Trophoblast cell (in vitro differentiated cells and primary cell): ENCODE measurements at regions not wholly inside any gene's neighbourhood (a gene's known extent, or its start where the extent isn't known, plus 50 kb on each side); places are given as distances from the start of the nearest gene placed in this dataset.
"Not testable (repeated sequence)": the region's sequence is repeated elsewhere in the genome, so short reads cannot be mapped to it uniquely, and the experiment has no call there.

Experiments used
- DNase-seq, 2 donors: peaks; one replicate each; pipeline ENCODE4 v3.0.0-alpha.2; 2016
- H2AFZ ChIP-seq: 2 replicates; pipeline ENCODE4 v1.6.1; 2013; ENCODE audit warnings: low read length, moderate library complexity, mild to moderate bottlenecking; ENCODE audit not compliant: insufficient read depth, poor library complexity
- H2AK5ac ChIP-seq: 2 replicates; pipeline ENCODE4 v1.6.1; 2013; ENCODE audit warnings: mild to moderate bottlenecking, low read length
- H2BK120ac ChIP-seq: 2 replicates; pipeline ENCODE4 v1.6.1; 2013; ENCODE audit warnings: low read length, mild to moderate bottlenecking, moderate library complexity; ENCODE audit not compliant: insufficient read depth, poor library complexity
- H2BK12ac ChIP-seq: 2 replicates; pipeline ENCODE4 v1.6.1; 2013; ENCODE audit warnings: mild to moderate bottlenecking, low read length, moderate library complexity
- H2BK5ac ChIP-seq: 2 replicates; pipeline ENCODE4 v1.6.1; 2013; ENCODE audit warnings: low read length, low read depth, moderate library complexity, mild to moderate bottlenecking; ENCODE audit not compliant: poor library complexity
- H3K14ac ChIP-seq: 2 replicates; pipeline ENCODE4 v1.6.1; 2013; ENCODE audit warnings: mild to moderate bottlenecking, low read length
- H3K18ac ChIP-seq: 2 replicates; pipeline ENCODE4 v1.6.1; 2013; ENCODE audit warnings: mild to moderate bottlenecking, low read length
- H3K23ac ChIP-seq: 2 replicates; pipeline ENCODE4 v1.6.1; 2013; ENCODE audit warnings: low read length
- H3K27ac ChIP-seq: 2 replicates; pipeline ENCODE4 v1.5.1; 2013; ENCODE audit warnings: low read depth, mild to moderate bottlenecking, inconsistent platforms, low read length, moderate library complexity
- H3K27me3 ChIP-seq: 2 replicates; pipeline ENCODE4 v1.6.1; 2013; ENCODE audit warnings: inconsistent platforms, mild to moderate bottlenecking, low read length, moderate library complexity; ENCODE audit not compliant: insufficient read depth
- H3K36me3 ChIP-seq, 2 experiments: 1 replicate in 1 of 2; 2 replicates in 1 of 2; pipeline ENCODE4 v1.6.1; 2013; ENCODE audit warnings: low read length in 2 of 2, mild to moderate bottlenecking in 2 of 2, moderate library complexity in 1 of 2; ENCODE audit not compliant: insufficient read depth in 2 of 2, control insufficient read depth in 1 of 2
- H3K4ac ChIP-seq: 2 replicates; pipeline ENCODE4 v1.6.1; 2013; ENCODE audit warnings: low read depth, mild to moderate bottlenecking, low read length, moderate library complexity
- H3K4me1 ChIP-seq, 2 experiments: 1 replicate in 1 of 2; 2 replicates in 1 of 2; pipeline ENCODE4 v1.6.1; 2013; ENCODE audit warnings: low read length in 2 of 2, mild to moderate bottlenecking in 2 of 2, moderate library complexity in 1 of 2; ENCODE audit not compliant: insufficient read depth in 2 of 2, control insufficient read depth in 1 of 2
- H3K4me2 ChIP-seq: 2 replicates; pipeline ENCODE4 v1.6.1; 2013; ENCODE audit warnings: inconsistent platforms, mild to moderate bottlenecking, low read length, moderate library complexity
- H3K4me3 ChIP-seq: 2 replicates; pipeline ENCODE4 v1.5.1; 2013; ENCODE audit warnings: mild to moderate bottlenecking, low read depth, low read length, inconsistent platforms
- H3K79me1 ChIP-seq: one replicate; pipeline ENCODE4 v1.6.1; 2013; ENCODE audit warnings: low read length
- H3K79me2 ChIP-seq: 2 replicates; pipeline ENCODE4 v1.6.1; 2013; ENCODE audit warnings: low read length, mild to moderate bottlenecking; ENCODE audit not compliant: control insufficient read depth, insufficient read depth, poor library complexity
- H3K9ac ChIP-seq: 2 replicates; pipeline ENCODE4 v1.6.1; 2013; ENCODE audit warnings: mild to moderate bottlenecking, low read length
- H3K9me3 ChIP-seq: 2 replicates; pipeline ENCODE4 v1.6.1; 2013; ENCODE audit warnings: low read depth, mild to moderate bottlenecking, control low read depth, inconsistent platforms, low read length; ENCODE audit not compliant: insufficient read depth
- H4K12ac ChIP-seq: 2 replicates; pipeline ENCODE4 v1.6.1; 2013; ENCODE audit warnings: low read depth, mild to moderate bottlenecking, low read length, moderate library complexity
- H4K8ac ChIP-seq: 2 replicates; pipeline ENCODE4 v1.6.1; 2013; ENCODE audit warnings: low read depth, mild to moderate bottlenecking, low read length, moderate library complexity
- H4K91ac ChIP-seq: one replicate; pipeline ENCODE4 v1.6.1; 2013; ENCODE audit warnings: low read depth, mild to moderate bottlenecking, low read length, moderate library complexity
- WGBS: extraction: QIAGEN DNeasy Blood & Tissue Kit; methylation state at CpG from one replicate; pipeline ENCODE4 v1.1.7; 2013; ENCODE audit warnings: missing lambda C conversion rate; ENCODE audit not compliant: insufficient read length, insufficient coverage; ENCODE audit errors: extremely low coverage; 5-methylcytosine and 5-hydroxymethylcytosine counted together

DNA sequence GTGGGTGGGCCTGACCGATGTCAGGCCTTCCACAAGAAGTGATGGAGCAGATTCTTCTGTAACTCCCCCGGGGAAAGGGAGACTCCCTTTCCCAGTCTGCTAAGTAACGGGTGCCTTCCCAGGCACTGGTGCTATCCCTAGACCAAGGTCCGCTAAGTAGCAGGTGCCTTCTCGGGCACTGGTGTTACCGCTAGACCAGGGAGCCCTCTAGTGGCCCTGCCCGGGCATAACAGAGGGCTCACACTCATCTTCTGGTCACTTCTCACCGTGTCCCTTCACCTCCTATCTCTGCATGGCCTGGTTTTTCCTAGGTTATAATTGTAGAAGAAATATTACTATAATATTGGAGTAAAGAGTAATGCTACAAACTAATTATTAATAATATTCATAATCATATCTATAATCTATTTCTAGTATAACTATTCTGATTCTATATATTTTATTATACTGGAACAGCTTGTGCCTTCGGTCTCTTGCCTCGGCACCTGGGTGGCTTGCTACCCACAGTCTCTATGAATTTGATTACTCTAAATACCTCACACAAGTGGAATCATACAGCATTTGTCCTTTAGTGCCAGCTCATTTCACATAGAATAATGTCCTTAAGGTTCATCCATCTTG, 1378.7 kb downstream of the XPNPEP1 start:
- no peaks in the 10 kb centered on the region for H3K79me2 ChIP-seq
- WGBS = no CpG with 5 or more reads among the region's 10 CpGs
- H3K9me3 ChIP-seq = no peaks in the 10 kb centered on the region
- H2AK5ac ChIP-seq = no peak overlapping the region
- H3K4me3 ChIP-seq = no peak overlapping the region
- H3K14ac ChIP-seq = no peak overlapping the region
- no peak overlapping the region for H2BK120ac ChIP-seq
- H2BK5ac ChIP-seq = no peak overlapping the region
- H2BK12ac ChIP-seq = no peak overlapping the region
- no peak overlapping the region for H4K8ac ChIP-seq
- H3K27me3 ChIP-seq = no peaks in the 10 kb centered on the region
- no peak overlapping the region for H4K12ac ChIP-seq
- H3K9ac ChIP-seq = no peak overlapping the region
- H3K4me2 ChIP-seq = no peak overlapping the region
- H2AFZ ChIP-seq = no peak overlapping the region
- H3K27ac ChIP-seq = no peak overlapping the region
- no peaks in the 10 kb centered on the region for H3K4me1 ChIP-seq
- H3K4ac ChIP-seq = no peak overlapping the region
- no peak overlapping the region for H3K23ac ChIP-seq
- peak; percentile 34 to 70 for DNase-seq
- no peak overlapping the region for H3K18ac ChIP-seq
- no peaks in the 10 kb centered on the region for H3K36me3 ChIP-seq
- no peaks in the 10 kb centered on the region for H3K79me1 ChIP-seq
- no peak overlapping the region for H4K91ac ChIP-seq

GRCh38 chr10:108533551-108533950, 1369.0 kb upstream of the SORCS1 start:
- not testable (repeated sequence) for H3K9ac ChIP-seq, H2AK5ac ChIP-seq, H2BK120ac ChIP-seq, H3K4me2 ChIP-seq, H3K23ac ChIP-seq, H3K14ac ChIP-seq, H3K4ac ChIP-seq, H4K12ac ChIP-seq, H2AFZ ChIP-seq, H2BK12ac ChIP-seq, H3K36me3 ChIP-seq, H3K79me2 ChIP-seq, H3K27me3 ChIP-seq, H3K18ac ChIP-seq, DNase-seq, H3K9me3 ChIP-seq, H4K91ac ChIP-seq, H3K4me3 ChIP-seq, H3K79me1 ChIP-seq, H3K27ac ChIP-seq, H2BK5ac ChIP-seq, H3K4me1 ChIP-seq, H4K8ac ChIP-seq
- no CpG with 5 or more reads among the region's 6 CpGs for WGBS

GRCh38 chr10:108523016-108523800, 1358.7 kb upstream of the SORCS1 start:
- Histone ChIP-seq H3K27me3 (no peaks in the 10 kb centered on the region), H3K14ac (no peak overlapping the region), H4K8ac (no peak overlapping the region), H3K4me2 (no peak overlapping the region), H3K4me3 (no peak overlapping the region), H3K4ac (no peak overlapping the region), H3K23ac (no peak overlapping the region), H2BK120ac (no peak overlapping the region), H3K79me1 (no peaks in the 10 kb centered on the region), H3K36me3 (no peaks in the 10 kb centered on the region), H3K18ac (no peak overlapping the region), H3K9me3 (peaks cover 3% of the 10 kb centered on the region), H3K79me2 (no peaks in the 10 kb centered on the region), H2BK12ac (no peak overlapping the region), H4K91ac (no peak overlapping the region), H4K12ac (no peak overlapping the region), H2AK5ac (no peak overlapping the region), H3K4me1 (no peaks in the 10 kb centered on the region), H3K27ac (no peak overlapping the region), H2BK5ac (no peak overlapping the region), H2AFZ (no peak overlapping the region), H3K9ac (no peak overlapping the region)
- no CpG with 5 or more reads among the region's 4 CpGs for WGBS
- no peak for DNase-seq

DNA sequence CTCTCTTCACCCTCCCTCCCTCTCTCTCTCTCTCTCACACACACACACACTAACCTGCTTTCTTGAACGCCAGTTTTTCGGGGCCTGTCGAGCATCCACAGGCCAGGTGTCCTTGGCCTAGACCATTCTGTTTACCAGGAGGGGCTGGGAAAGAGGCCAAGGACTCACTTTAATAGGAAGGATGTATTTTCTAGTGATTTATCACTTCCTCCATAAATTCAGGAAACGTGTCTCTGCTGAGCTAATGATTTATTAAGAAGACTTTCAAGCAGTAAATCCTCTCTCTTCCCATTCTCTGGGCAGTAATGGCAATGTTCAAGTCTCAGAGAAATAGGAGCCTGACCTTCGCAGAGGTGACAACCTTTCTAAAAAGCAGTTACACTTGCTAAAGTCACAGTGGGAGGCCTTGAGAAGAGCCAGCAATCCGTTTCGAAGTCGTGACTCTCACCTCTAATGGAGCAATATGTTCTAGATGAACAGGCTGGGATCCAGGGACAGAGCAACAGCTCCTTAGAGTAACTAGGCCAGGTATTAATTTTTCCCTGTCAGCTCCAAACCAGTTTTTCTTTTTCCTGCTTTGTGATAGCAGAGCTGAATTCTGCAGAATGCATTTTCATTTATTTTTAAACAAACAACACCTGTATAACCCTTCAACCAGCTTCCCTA, 1357.5 kb upstream of the SORCS1 start:
- Histone ChIP-seq H3K9me3 (peaks cover 3% of the 10 kb centered on the region), H3K4me1 (no peaks in the 10 kb centered on the region), H3K36me3 (no peaks in the 10 kb centered on the region), H3K14ac (no peak overlapping the region), H3K27ac (no peak overlapping the region), H3K4me2 (no peak overlapping the region), H2AFZ (no peak overlapping the region), H4K12ac (no peak overlapping the region), H2AK5ac (no peak overlapping the region), H3K4ac (no peak overlapping the region), H2BK12ac (no peak overlapping the region), H3K18ac (no peak overlapping the region), H3K27me3 (no peaks in the 10 kb centered on the region), H4K8ac (no peak overlapping the region), H2BK120ac (no peak overlapping the region), H2BK5ac (no peak overlapping the region), H3K23ac (no peak overlapping the region), H4K91ac (no peak overlapping the region), H3K79me2 (no peaks in the 10 kb centered on the region), H3K4me3 (no peak overlapping the region), H3K9ac (no peak overlapping the region), H3K79me1 (no peaks in the 10 kb centered on the region)
- no CpG with 5 or more reads among the region's 8 CpGs for WGBS
- DNase-seq = no peak
